Tibial artery (tissue), 4 donors: ENCODE measurements at regions not wholly inside any gene's neighbourhood (a gene's known extent, or its start where the extent isn't known, plus 50 kb on each side); places are given as distances from the start of the nearest gene placed in this dataset.

Experiments used
- DNase-seq, 2 donors: peaks; one replicate each; pipeline ENCODE4 v3.0.0-alpha.2; 2019
- H3K27ac ChIP-seq, 2 donors: fragments of 200-600 bp; sonication (generic) in 1 of 2; 1 replicate in 1 of 2; 2 replicates in 1 of 2; pipeline ENCODE4 v1.5.1; 2018 to 2019; ENCODE audit warnings: mild to moderate bottlenecking in 1 of 2
- H3K27me3 ChIP-seq, 2 donors: fragments of 200-600 bp; sonication (generic) in 1 of 2; one replicate each; pipeline versions ENCODE4 v1.5.1 to v1.6.0; 2016 to 2019
- H3K36me3 ChIP-seq, 3 donors: fragments of 200-600 bp; sonication (generic) in 2 of 3; one replicate each; pipeline ENCODE4 v1.5.1; 2016 to 2019; ENCODE audit warnings: mild to moderate bottlenecking in 2 of 3
- H3K4me1 ChIP-seq, 4 donors: fragments of 200-600 bp; sonication (generic) in 2 of 4; 1 replicate in 3 of 4; 2 replicates in 1 of 4; pipeline ENCODE4 v1.5.1; 2016 to 2019
- H3K4me3 ChIP-seq, 2 donors: fragments of 200-600 bp; sonication (generic) in 1 of 2; 1 replicate in 1 of 2; 2 replicates in 1 of 2; pipeline ENCODE4 v1.5.1; 2018 to 2019; ENCODE audit warnings: mild to moderate bottlenecking in 2 of 2
- H3K9me3 ChIP-seq, 3 donors: fragments of 200-600 bp; sonication (generic) in 1 of 3; one replicate each; pipeline ENCODE4 v1.5.1; 2016 to 2019
- intact Hi-C: fragments of 100-400 bp; cut with DNase I; formaldehyde crosslinking; loops from one replicate; pipeline ENCODE4 v1.15.0; 2023; ENCODE audit warnings: low total_unique reads
- TF ChIP-seq, protein P1 (sequence below), 2 experiments: fragments of 200-600 bp in 1 of 2; fragments of 450-650 bp in 1 of 2; IDR thresholded peaks; one replicate each; pipeline ENCODE4 v1.5.1; 2017 to 2019; ENCODE audit warnings: antibody characterized with exemption in 2 of 2, mild to moderate bottlenecking in 1 of 2, moderate library complexity in 1 of 2

DNA sequence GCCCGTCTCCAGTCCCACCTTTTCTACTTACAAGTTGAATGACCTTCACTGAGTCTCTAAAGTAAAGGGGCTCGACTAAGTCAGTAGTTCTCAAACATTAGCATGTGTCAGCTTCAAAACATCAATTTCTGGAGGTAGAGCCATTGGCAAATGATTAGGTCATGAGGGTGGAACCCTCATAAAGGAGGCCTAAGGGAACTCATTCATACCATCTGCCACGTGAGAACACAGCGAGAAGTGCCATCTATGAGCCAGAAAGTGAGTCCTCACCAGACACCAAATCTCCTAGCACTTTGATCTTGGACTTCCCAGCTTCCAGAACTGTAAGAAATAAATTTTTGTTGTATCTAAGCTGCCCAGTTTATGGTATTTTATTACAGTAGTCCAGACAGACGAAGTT, 129.8 kb downstream of the MEX3B start:
- TF ChIP-seq, protein P1, sequence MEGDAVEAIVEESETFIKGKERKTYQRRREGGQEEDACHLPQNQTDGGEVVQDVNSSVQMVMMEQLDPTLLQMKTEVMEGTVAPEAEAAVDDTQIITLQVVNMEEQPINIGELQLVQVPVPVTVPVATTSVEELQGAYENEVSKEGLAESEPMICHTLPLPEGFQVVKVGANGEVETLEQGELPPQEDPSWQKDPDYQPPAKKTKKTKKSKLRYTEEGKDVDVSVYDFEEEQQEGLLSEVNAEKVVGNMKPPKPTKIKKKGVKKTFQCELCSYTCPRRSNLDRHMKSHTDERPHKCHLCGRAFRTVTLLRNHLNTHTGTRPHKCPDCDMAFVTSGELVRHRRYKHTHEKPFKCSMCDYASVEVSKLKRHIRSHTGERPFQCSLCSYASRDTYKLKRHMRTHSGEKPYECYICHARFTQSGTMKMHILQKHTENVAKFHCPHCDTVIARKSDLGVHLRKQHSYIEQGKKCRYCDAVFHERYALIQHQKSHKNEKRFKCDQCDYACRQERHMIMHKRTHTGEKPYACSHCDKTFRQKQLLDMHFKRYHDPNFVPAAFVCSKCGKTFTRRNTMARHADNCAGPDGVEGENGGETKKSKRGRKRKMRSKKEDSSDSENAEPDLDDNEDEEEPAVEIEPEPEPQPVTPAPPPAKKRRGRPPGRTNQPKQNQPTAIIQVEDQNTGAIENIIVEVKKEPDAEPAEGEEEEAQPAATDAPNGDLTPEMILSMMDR (IDR thresholded peaks at IDR 0.05) = no peak
- intact Hi-C loops = no loop called here
- Histone ChIP-seq H3K4me3 (no peak overlapping the region), H3K27me3 (no peaks in the 10 kb centered on the region), H3K36me3 (no peaks in the 10 kb centered on the region), H3K4me1 (peaks cover 0 to 14% (median 9%) of the 10 kb centered on the region in 4 donors), H3K9me3 (peaks cover 0 to 11% (median 0%) of the 10 kb centered on the region in 3 donors), H3K27ac (no peak overlapping the region)
- DNase-seq = no peak

DNA sequence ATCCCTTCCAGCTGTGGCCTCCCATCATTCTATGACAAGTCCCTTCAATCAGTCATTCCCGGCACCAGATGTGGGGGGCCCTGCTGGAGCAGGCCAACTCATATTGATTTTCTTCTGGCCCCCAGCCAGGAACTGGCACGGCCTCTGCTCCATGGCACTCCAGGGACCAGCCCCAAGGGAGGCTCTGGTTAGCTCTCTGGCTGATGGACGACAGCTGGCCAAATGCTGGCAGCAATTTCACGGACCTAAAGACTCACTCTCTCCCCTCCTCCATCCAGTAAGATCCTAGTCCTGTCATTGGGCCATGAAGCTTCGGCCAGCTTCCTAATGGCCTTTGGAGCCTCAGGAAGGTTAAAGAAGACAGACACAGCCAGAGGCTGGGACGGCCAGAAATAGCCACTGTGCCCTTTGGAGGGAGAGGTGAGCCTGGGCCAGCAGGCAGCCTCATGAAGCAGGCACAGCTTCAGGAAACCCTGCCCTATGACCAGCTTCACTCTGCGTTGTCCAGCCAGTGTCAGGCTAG, 131.0 kb downstream of the MEX3B start:
- DNase-seq = no peak

DNA sequence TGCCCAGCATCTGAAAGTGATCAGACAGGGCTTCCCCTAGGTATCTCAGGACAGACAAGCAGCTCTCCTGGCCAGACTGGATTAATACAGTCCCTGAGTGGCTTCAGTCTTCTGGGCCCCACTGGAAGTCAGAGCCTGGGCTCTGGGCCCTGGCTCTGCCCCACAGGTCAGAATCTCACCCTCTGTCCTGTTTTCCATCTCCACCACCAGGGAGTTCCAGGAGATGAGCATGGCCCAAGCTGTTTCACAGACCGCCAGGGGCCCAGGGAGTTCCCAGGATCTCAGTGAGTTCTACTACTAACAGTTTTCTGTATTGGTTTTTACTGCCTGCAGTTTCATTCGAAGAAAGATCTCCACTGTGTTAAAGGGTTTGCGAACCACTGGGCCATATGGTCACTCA, 131.5 kb downstream of the MEX3B start:
- Histone ChIP-seq H3K4me1 (peaks cover 0 to 22% (median 9%) of the 10 kb centered on the region in 4 donors), H3K4me3 (no peak overlapping the region), H3K27me3 (no peaks in the 10 kb centered on the region), H3K27ac (peak overlapping the region in 1 of 2 donors; percentile 1), H3K9me3 (peaks cover 0 to 6% (median 0%) of the 10 kb centered on the region in 3 donors), H3K36me3 (no peaks in the 10 kb centered on the region)
- intact Hi-C loops = no loop called here
- no peak for DNase-seq
- TF ChIP-seq, protein P1 (IDR thresholded peaks at IDR 0.05) = no peak

More for the DNA sequence above, 131.0 kb downstream of the MEX3B start:
- peak overlapping the region in 1 of 2 donors; percentile 1 for H3K27ac ChIP-seq
- H3K27me3 ChIP-seq = no peaks in the 10 kb centered on the region
- TF ChIP-seq, protein P1 (IDR thresholded peaks at IDR 0.05) = no peak
- no peak overlapping the region for H3K4me3 ChIP-seq
- peaks cover 0 to 17% (median 9%) of the 10 kb centered on the region in 4 donors for H3K4me1 ChIP-seq
- intact Hi-C loops = no loop called here
- H3K36me3 ChIP-seq = no peaks in the 10 kb centered on the region
- peaks cover 0 to 6% (median 0%) of the 10 kb centered on the region in 3 donors for H3K9me3 ChIP-seq

DNA sequence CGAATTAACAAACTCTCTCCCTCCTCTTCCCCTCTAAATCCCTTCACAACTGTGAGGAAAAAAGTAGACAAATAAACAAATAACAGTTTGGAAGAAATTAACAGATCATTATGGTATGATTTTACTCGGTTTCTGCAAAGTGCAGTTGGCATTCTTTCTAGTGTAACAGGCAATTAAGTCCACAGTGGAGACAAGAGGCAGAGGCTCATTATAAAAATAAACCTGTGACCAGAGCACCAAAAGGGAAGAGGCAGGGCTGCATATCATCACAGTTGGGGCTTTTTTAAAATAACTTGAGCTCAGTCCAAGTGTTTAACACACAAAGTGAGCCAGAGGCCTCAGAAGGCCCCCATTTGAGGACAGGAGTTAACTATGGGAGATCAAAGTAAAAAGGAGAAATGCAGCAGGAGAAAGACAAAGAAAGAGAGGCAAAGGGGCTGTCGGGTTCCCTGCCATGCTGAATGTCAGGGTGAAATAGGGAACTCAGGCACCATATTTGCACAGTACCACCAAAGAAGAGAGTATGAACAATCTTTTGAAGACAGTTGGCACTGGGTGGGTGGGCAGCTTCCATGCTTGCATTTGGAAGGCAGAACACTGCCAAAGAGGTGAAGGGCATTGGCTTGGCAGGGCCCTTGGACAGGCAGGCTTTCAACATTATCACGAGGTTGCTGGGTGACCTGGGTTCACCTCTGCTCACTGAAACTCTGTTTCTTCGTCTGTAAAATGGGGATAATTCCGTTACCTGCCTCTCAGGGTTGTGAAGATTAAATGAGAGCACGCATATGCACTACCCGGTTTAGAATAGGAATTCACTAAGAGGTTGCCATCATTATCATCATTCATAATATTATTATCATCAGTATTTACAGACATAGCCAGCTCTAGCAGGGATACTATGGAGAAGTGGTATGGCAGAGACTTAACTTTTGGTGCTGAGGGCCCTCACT, 134.5 kb downstream of the MEX3B start:
- no peak for DNase-seq
- H3K9me3 ChIP-seq = no peaks in the 10 kb centered on the region
- TF ChIP-seq, protein P1 (IDR thresholded peaks at IDR 0.05) = no peak
- H3K27me3 ChIP-seq = no peaks in the 10 kb centered on the region
- no peaks in the 10 kb centered on the region for H3K36me3 ChIP-seq
- H3K4me3 ChIP-seq = no peak overlapping the region
- intact Hi-C loops = no loop called here
- H3K4me1 ChIP-seq = peaks cover 0 to 26% (median 9%) of the 10 kb centered on the region in 4 donors
- H3K27ac ChIP-seq = no peak overlapping the region

DNA sequence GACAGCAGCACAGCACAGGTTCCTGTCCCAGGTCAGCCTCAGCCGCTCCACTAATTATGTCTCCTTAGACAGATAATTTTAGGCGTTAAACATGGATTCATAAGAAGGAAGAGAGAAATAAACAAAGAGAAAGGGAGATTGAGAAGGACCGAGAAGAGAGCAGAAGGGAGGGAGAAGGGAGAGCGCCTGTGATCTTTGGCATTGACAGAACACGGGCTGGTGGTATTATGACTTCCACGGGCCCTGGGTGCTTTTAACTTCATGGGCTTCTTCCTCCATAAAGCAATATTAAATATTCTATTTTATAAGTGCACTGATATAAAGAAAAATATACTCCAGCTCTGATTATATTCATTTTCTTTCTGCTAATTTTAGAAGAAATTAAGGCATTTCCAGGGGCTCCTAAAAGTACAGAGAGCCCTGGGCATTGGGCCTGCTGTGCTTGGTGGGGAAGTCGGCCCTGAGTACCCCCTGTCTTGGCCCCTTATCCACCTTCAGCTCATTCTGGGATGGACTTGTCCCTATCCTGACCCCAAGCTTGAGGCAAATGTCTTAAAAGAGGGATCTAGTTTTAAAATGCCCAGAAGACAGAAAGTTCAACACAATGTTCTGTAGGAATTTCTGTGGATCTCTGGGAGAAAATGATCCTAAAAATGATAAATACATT, 135.3 kb downstream of the MEX3B start:
- H3K4me1 ChIP-seq = peaks cover 0 to 26% (median 9%) of the 10 kb centered on the region in 4 donors
- intact Hi-C loops = no loop called here
- H3K9me3 ChIP-seq = no peaks in the 10 kb centered on the region
- H3K27me3 ChIP-seq = no peaks in the 10 kb centered on the region
- no peak overlapping the region for H3K4me3 ChIP-seq
- no peak for DNase-seq
- no peak overlapping the region for H3K27ac ChIP-seq
- TF ChIP-seq, protein P1 (IDR thresholded peaks at IDR 0.05) = no peak
- H3K36me3 ChIP-seq = no peaks in the 10 kb centered on the region
